ENCODE measurements at regions not wholly inside any gene's neighbourhood (a gene's known extent, or its start where the extent isn't known, plus 50 kb on each side); places are given as distances from the start of the nearest gene placed in this dataset.
"Not testable (repeated sequence)": the region's sequence is repeated elsewhere in the genome, so short reads cannot be mapped to it uniquely, and the experiment has no call there.

GRCh38 chr19:30263830-30264381 is 108.3 kb upstream of the ZNF536 start:
- DNase-seq (ENCODE audit: extremely low spot score): no peak
- ChIA-PET CTCF (no interaction called here), POLR2A (no interaction called here)
- TF ChIP-seq CTCF (IDR thresholded peaks at IDR 0.05; ENCODE audit: control extremely low read depth, extremely low read depth, low read depth, missing control alignments): no peak

- CTCF ChIA-PET; DNase-seq (ENCODE audit: extremely low spot score); POLR2A ChIA-PET: not testable (repeated sequence)
Measured at GRCh38 chr19:30265918-30266317, 106.3 kb upstream of the ZNF536 start.

GRCh38 chr19:30266687-30267086 is 105.5 kb upstream of the ZNF536 start:
- TF ChIP-seq CTCF (IDR thresholded peaks at IDR 0.05; ENCODE audit: control extremely low read depth, extremely low read depth, low read depth, missing control alignments): no peak
- ChIA-PET POLR2A (no interaction called here), CTCF (no interaction called here)

GRCh38 chr19:30267332-30267731 is 104.9 kb upstream of the ZNF536 start:
- ChIA-PET POLR2A (no interaction called here), CTCF (no interaction called here)
- TF ChIP-seq CTCF (IDR thresholded peaks at IDR 0.05; ENCODE audit: control extremely low read depth, extremely low read depth, low read depth, missing control alignments): no peak
- DNase-seq (ENCODE audit: extremely low spot score): no peak

More at GRCh38 chr19:30266687-30267086, 105.5 kb upstream of the ZNF536 start:
- no peak for DNase-seq (ENCODE audit: extremely low spot score)

GRCh38 chr19:30268601-30269000 is 103.6 kb upstream of the ZNF536 start:
- CTCF ChIA-PET: no interaction called here
- no peak for TF ChIP-seq CTCF (IDR thresholded peaks at IDR 0.05; ENCODE audit: control extremely low read depth, extremely low read depth, low read depth, missing control alignments)
- no peak for DNase-seq (ENCODE audit: extremely low spot score)
- POLR2A ChIA-PET: no interaction called here

- no peak for TF ChIP-seq CTCF (IDR thresholded peaks at IDR 0.05; ENCODE audit: control extremely low read depth, extremely low read depth, low read depth, missing control alignments)
- ChIA-PET POLR2A (no interaction called here), CTCF (no interaction called here)
- no peak for DNase-seq (ENCODE audit: extremely low spot score)
Measured at GRCh38 chr19:30269638-30270037, 102.5 kb upstream of the ZNF536 start.

GRCh38 chr19:30271816-30272215 is 100.4 kb upstream of the ZNF536 start:
- no peak for DNase-seq (ENCODE audit: extremely low spot score)
- ChIA-PET POLR2A (no interaction called here), CTCF (interaction anchor here (1.2 to 1.3 kb wide), 2 partner anchors 12 to 16 kb away, joined by 3 read pairs; no protein-coding TSS in a partner anchor)
- no peak for TF ChIP-seq CTCF (IDR thresholded peaks at IDR 0.05; ENCODE audit: control extremely low read depth, extremely low read depth, low read depth, missing control alignments)

Measured in GM10248 (cell line).